ENCODE measurements at regions not wholly inside any gene's neighbourhood (a gene's known extent, or its start where the extent isn't known, plus 50 kb on each side); places are given as distances from the start of the nearest gene placed in this dataset.
"Not testable (repeated sequence)": the region's sequence is repeated elsewhere in the genome, so short reads cannot be mapped to it uniquely, and the experiment has no call there.

GRCh38 chr4:165548702-165549101 is 169.9 kb downstream of the CPE start:
- no peak for DNase-seq

GRCh38 chr4:165553221-165553810 is 174.5 kb downstream of the CPE start:
- DNase-seq: no peak

GRCh38 chr4:165555302-165555701 is 176.5 kb downstream of the CPE start:
- DNase-seq: no peak

- DNase-seq: no peak
These were observed 177.6 kb downstream of the CPE start for GRCh38 chr4:165556383-165556782.

GRCh38 chr4:165560941-165561340 is 182.1 kb downstream of the CPE start:
- no peak for DNase-seq

GRCh38 chr4:165563851-165564250 is 185.0 kb downstream of the CPE start:
- no peak for DNase-seq

- no peak for DNase-seq
These were observed 190.2 kb downstream of the CPE start for GRCh38 chr4:165569031-165569430.

GRCh38 chr4:165571476-165571875 is 192.7 kb downstream of the CPE start:
- DNase-seq: not testable (repeated sequence)

- DNase-seq: no peak
These were observed 201.6 kb downstream of the CPE start for GRCh38 chr4:165580351-165580905.

- no peak for DNase-seq
These were observed 204.5 kb downstream of the CPE start for GRCh38 chr4:165583341-165583740.

GRCh38 chr4:165584916-165585315 is 206.1 kb downstream of the CPE start:
- no peak for DNase-seq

GRCh38 chr4:165588534-165589315 is 209.9 kb downstream of the CPE start:
- DNase-seq: no peak

GRCh38 chr4:165592386-165592785 is 213.6 kb downstream of the CPE start:
- no peak for DNase-seq

- no peak for DNase-seq
These were observed 219.0 kb downstream of the CPE start for GRCh38 chr4:165597581-165598480.

GRCh38 chr4:165600959-165601683 is 222.3 kb downstream of the CPE start:
- no peak for DNase-seq

GRCh38 chr4:165602621-165603020 is 223.8 kb downstream of the CPE start:
- DNase-seq: no peak

- DNase-seq: peak; percentile 32
These were observed 225.4 kb downstream of the CPE start for GRCh38 chr4:165604181-165604580.

- DNase-seq: no peak
These were observed 227.0 kb downstream of the CPE start for GRCh38 chr4:165605811-165606210.

GRCh38 chr4:165606465-165607205 is 227.8 kb downstream of the CPE start:
- DNase-seq: no peak

GRCh38 chr4:165609653-165610052 is 230.8 kb downstream of the CPE start:
- DNase-seq: no peak

- DNase-seq: no peak
These were observed 232.1 kb downstream of the CPE start for GRCh38 chr4:165610679-165611437.
